ENCODE measurements at regions not wholly inside any gene's neighbourhood (a gene's known extent, or its start where the extent isn't known, plus 50 kb on each side); places are given as distances from the start of the nearest gene placed in this dataset.

GRCh38 chr9:38294220-38294960, 98.1 kb upstream of the ALDH1B1 start:
- H3K4me3 Mint-ChIP-seq, result no peak overlapping the region
- no peak for DNase-seq
- no peaks in the 10 kb centered on the region for H3K36me3 Mint-ChIP-seq (ENCODE audit: low read depth)
- H3K27me3 Mint-ChIP-seq (ENCODE audit: low read depth), result no peaks in the 10 kb centered on the region
- no peaks in the 10 kb centered on the region for H3K9me3 Mint-ChIP-seq (ENCODE audit: insufficient read depth)
- CTCF ChIA-PET, result no interaction called here
- no peaks in the 10 kb centered on the region for H3K4me1 Mint-ChIP-seq (ENCODE audit: low read depth)
- ATAC-seq, result no peak
- POLR2A ChIA-PET, result no interaction called here
- H3K27ac Mint-ChIP-seq, result no peak overlapping the region

- Mint-ChIP-seq H3K27ac (no peak overlapping the region), H3K4me1 (ENCODE audit: low read depth) (no peaks in the 10 kb centered on the region), H3K36me3 (ENCODE audit: low read depth) (no peaks in the 10 kb centered on the region), H3K27me3 (ENCODE audit: low read depth) (no peaks in the 10 kb centered on the region), H3K9me3 (ENCODE audit: insufficient read depth) (no peaks in the 10 kb centered on the region), H3K4me3 (no peak overlapping the region)
- DNase-seq, result no peak
- ATAC-seq, result no peak
- POLR2A ChIA-PET, result no interaction called here
- CTCF ChIA-PET, result no interaction called here
Observed at GRCh38 chr9:38293022-38293421, 99.5 kb upstream of the ALDH1B1 start.

GRCh38 chr9:38292480-38292879, 100.0 kb upstream of the ALDH1B1 start:
- DNase-seq (no peak), ATAC-seq (no peak)
- no peaks in the 10 kb centered on the region for H3K36me3 Mint-ChIP-seq (ENCODE audit: low read depth)
- no peak overlapping the region for H3K27ac Mint-ChIP-seq
- no peak overlapping the region for H3K4me3 Mint-ChIP-seq
- H3K27me3 Mint-ChIP-seq (ENCODE audit: low read depth), result no peaks in the 10 kb centered on the region
- no peaks in the 10 kb centered on the region for H3K4me1 Mint-ChIP-seq (ENCODE audit: low read depth)
- ChIA-PET POLR2A (no interaction called here), CTCF (no interaction called here)
- H3K9me3 Mint-ChIP-seq (ENCODE audit: insufficient read depth), result no peaks in the 10 kb centered on the region

GRCh38 chr9:38289866-38290245, 102.6 kb upstream of the ALDH1B1 start:
- DNase-seq (no peak), ATAC-seq (no peak)
- Mint-ChIP-seq H3K27me3 (ENCODE audit: low read depth) (peaks cover 5% of the 10 kb centered on the region), H3K27ac (no peak overlapping the region), H3K36me3 (ENCODE audit: low read depth) (no peaks in the 10 kb centered on the region), H3K4me3 (no peak overlapping the region), H3K9me3 (ENCODE audit: insufficient read depth) (no peaks in the 10 kb centered on the region), H3K4me1 (ENCODE audit: low read depth) (no peaks in the 10 kb centered on the region)
- CTCF ChIA-PET, result no interaction called here
- POLR2A ChIA-PET, result no interaction called here

- CTCF ChIA-PET, result no interaction called here
- POLR2A ChIA-PET, result no interaction called here
- no peaks in the 10 kb centered on the region for H3K9me3 Mint-ChIP-seq (ENCODE audit: insufficient read depth)
- H3K36me3 Mint-ChIP-seq (ENCODE audit: low read depth), result no peaks in the 10 kb centered on the region
- ATAC-seq (no peak), DNase-seq (no peak)
- H3K27ac Mint-ChIP-seq, result no peak overlapping the region
- peaks cover 5% of the 10 kb centered on the region for H3K27me3 Mint-ChIP-seq (ENCODE audit: low read depth)
- H3K4me1 Mint-ChIP-seq (ENCODE audit: low read depth), result no peaks in the 10 kb centered on the region
- H3K4me3 Mint-ChIP-seq, result no peak overlapping the region
Observed at GRCh38 chr9:38289236-38289865, 103.2 kb upstream of the ALDH1B1 start.

GRCh38 chr9:38288502-38288901, 104.0 kb upstream of the ALDH1B1 start:
- H3K36me3 Mint-ChIP-seq (ENCODE audit: low read depth), result no peaks in the 10 kb centered on the region
- no peaks in the 10 kb centered on the region for H3K9me3 Mint-ChIP-seq (ENCODE audit: insufficient read depth)
- ChIA-PET POLR2A (no interaction called here), CTCF (no interaction called here)
- no peaks in the 10 kb centered on the region for H3K4me1 Mint-ChIP-seq (ENCODE audit: low read depth)
- ATAC-seq (no peak), DNase-seq (no peak)
- no peak overlapping the region for H3K4me3 Mint-ChIP-seq
- H3K27ac Mint-ChIP-seq, result no peak overlapping the region
- H3K27me3 Mint-ChIP-seq (ENCODE audit: low read depth), result peaks cover 5% of the 10 kb centered on the region

- CTCF ChIA-PET, result no interaction called here
Observed at GRCh38 chr9:38287420-38287985, 105.0 kb upstream of the ALDH1B1 start.

GRCh38 chr9:38286766-38287165, 105.7 kb upstream of the ALDH1B1 start:
- Mint-ChIP-seq H3K36me3 (ENCODE audit: low read depth) (no peaks in the 10 kb centered on the region), H3K27me3 (ENCODE audit: low read depth) (peaks cover 6% of the 10 kb centered on the region), H3K4me1 (ENCODE audit: low read depth) (no peaks in the 10 kb centered on the region), H3K27ac (no peak overlapping the region), H3K9me3 (ENCODE audit: insufficient read depth) (no peaks in the 10 kb centered on the region), H3K4me3 (no peak overlapping the region)
- DNase-seq (no peak), ATAC-seq (no peak)
- POLR2A ChIA-PET, result no interaction called here
- CTCF ChIA-PET, result no interaction called here

More at GRCh38 chr9:38287420-38287985, 105.0 kb upstream of the ALDH1B1 start:
- ATAC-seq (no peak), DNase-seq (no peak)
- Mint-ChIP-seq H3K4me3 (no peak overlapping the region), H3K27me3 (ENCODE audit: low read depth) (peaks cover 5% of the 10 kb centered on the region), H3K36me3 (ENCODE audit: low read depth) (no peaks in the 10 kb centered on the region), H3K27ac (no peak overlapping the region), H3K9me3 (ENCODE audit: insufficient read depth) (no peaks in the 10 kb centered on the region), H3K4me1 (ENCODE audit: low read depth) (no peaks in the 10 kb centered on the region)
- POLR2A ChIA-PET, result no interaction called here

- CTCF ChIA-PET, result no interaction called here
- POLR2A ChIA-PET, result no interaction called here
- DNase-seq (no peak), ATAC-seq (no peak)
- H3K4me3 Mint-ChIP-seq, result no peak overlapping the region
- no peaks in the 10 kb centered on the region for H3K36me3 Mint-ChIP-seq (ENCODE audit: low read depth)
- H3K27me3 Mint-ChIP-seq (ENCODE audit: low read depth), result peaks cover 8% of the 10 kb centered on the region
- no peak overlapping the region for H3K27ac Mint-ChIP-seq
- no peaks in the 10 kb centered on the region for H3K4me1 Mint-ChIP-seq (ENCODE audit: low read depth)
- no peaks in the 10 kb centered on the region for H3K9me3 Mint-ChIP-seq (ENCODE audit: insufficient read depth)
Observed at GRCh38 chr9:38286357-38286756, 106.1 kb upstream of the ALDH1B1 start.

- ChIA-PET CTCF (no interaction called here), POLR2A (no interaction called here)
- H3K4me1 Mint-ChIP-seq (ENCODE audit: low read depth), result peaks cover 5% of the 10 kb centered on the region
- peaks cover 8% of the 10 kb centered on the region for H3K27me3 Mint-ChIP-seq (ENCODE audit: low read depth)
- ATAC-seq (no peak), DNase-seq (no peak)
- H3K9me3 Mint-ChIP-seq (ENCODE audit: insufficient read depth), result no peaks in the 10 kb centered on the region
- H3K36me3 Mint-ChIP-seq (ENCODE audit: low read depth), result no peaks in the 10 kb centered on the region
- H3K4me3 Mint-ChIP-seq, result no peak overlapping the region
- H3K27ac Mint-ChIP-seq, result no peak overlapping the region
Observed at GRCh38 chr9:38285236-38285635, 107.3 kb upstream of the ALDH1B1 start.

GRCh38 chr9:38284588-38285051, 107.9 kb upstream of the ALDH1B1 start:
- H3K27me3 Mint-ChIP-seq (ENCODE audit: low read depth), result peaks cover 8% of the 10 kb centered on the region
- DNase-seq (no peak), ATAC-seq (no peak)
- H3K4me3 Mint-ChIP-seq, result no peak overlapping the region
- peaks cover 11% of the 10 kb centered on the region for H3K4me1 Mint-ChIP-seq (ENCODE audit: low read depth)
- ChIA-PET CTCF (no interaction called here), POLR2A (no interaction called here)
- no peak overlapping the region for H3K27ac Mint-ChIP-seq
- no peaks in the 10 kb centered on the region for H3K9me3 Mint-ChIP-seq (ENCODE audit: insufficient read depth)
- H3K36me3 Mint-ChIP-seq (ENCODE audit: low read depth), result no peaks in the 10 kb centered on the region

GRCh38 chr9:38284039-38284575, 108.4 kb upstream of the ALDH1B1 start:
- POLR2A ChIA-PET, result no interaction called here
- Mint-ChIP-seq H3K9me3 (ENCODE audit: insufficient read depth) (no peaks in the 10 kb centered on the region), H3K4me1 (ENCODE audit: low read depth) (peaks cover 16% of the 10 kb centered on the region), H3K27me3 (ENCODE audit: low read depth) (peaks cover 8% of the 10 kb centered on the region), H3K36me3 (ENCODE audit: low read depth) (no peaks in the 10 kb centered on the region), H3K4me3 (no peak overlapping the region), H3K27ac (no peak overlapping the region)
- CTCF ChIA-PET, result no interaction called here
- DNase-seq (no peak), ATAC-seq (no peak)

Data from activated CD8-positive, alpha-beta T cell treated with anti-CD3 and anti-CD28 coated beads, Interleukin-2, amount 10 ng/mL, durations not matched to agents 7 days and 5 days (primary cell).